Activated CD8-positive, alpha-beta memory T cell treated with anti-CD3 and anti-CD28 coated beads for 4 hours (primary cell): ENCODE measurements at regions not wholly inside any gene's neighbourhood (a gene's known extent, or its start where the extent isn't known, plus 50 kb on each side); places are given as distances from the start of the nearest gene placed in this dataset.
"Not testable (repeated sequence)": the region's sequence is repeated elsewhere in the genome, so short reads cannot be mapped to it uniquely, and the experiment has no call there.

ENCODE experiments used
- DNase-seq, 2 donors: peaks; one replicate each; pipeline ENCODE4 v3.0.0-alpha.2; 2020; ENCODE audit warnings: low read depth in 2 of 2

GRCh38 chr2:14977021-14977420 lies 344.5 kb downstream of the LRATD1 start:
- DNase-seq = no peak

- no peak for DNase-seq
These were observed 346.3 kb downstream of the LRATD1 start for GRCh38 chr2:14978845-14979244.

GRCh38 chr2:14982790-14983189 lies 350.3 kb downstream of the LRATD1 start:
- DNase-seq = no peak

DNA sequence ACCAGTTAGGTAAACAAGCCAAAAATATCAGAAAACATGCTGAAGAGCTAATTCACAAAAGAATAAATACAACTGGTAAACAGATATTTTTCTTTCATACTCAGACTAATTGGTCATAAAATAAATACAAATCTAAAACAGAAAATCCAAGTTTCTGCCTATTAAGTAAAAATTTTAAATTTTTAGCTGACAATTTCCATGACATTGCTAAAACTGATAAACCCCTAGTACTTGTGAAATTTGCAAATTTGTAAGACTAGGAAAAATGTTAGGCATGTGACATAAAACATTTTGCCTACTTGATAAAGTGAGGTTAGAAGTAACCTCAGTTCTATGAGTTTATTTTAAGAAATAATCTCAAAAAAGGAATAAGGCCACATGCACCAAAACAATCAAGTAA lies 356.1 kb downstream of the LRATD1 start:
- no peak for DNase-seq

- no peak for DNase-seq
These were observed 359.2 kb downstream of the LRATD1 start for GRCh38 chr2:14991723-14992122.

DNA sequence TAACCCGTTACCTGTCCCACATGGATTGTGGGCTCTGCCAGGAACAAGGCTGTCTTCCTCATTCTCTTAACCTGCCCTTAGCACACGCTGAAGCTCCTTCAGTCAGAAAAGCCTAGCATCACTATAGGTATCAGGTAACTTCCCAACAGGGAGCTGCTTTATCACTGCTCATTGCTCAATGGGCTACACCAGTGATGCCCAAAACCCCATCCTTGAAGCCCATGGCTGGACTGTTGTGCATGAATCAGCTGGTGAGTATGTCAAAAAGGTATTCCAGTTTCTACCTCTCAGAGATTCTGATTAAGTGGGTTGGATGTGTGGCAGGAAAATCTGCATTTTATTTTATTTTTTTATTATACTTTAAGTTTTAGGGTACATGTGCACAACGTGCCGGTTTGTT lies 362.2 kb downstream of the LRATD1 start:
- DNase-seq = no peak

- no peak for DNase-seq
These were observed 364.0 kb downstream of the LRATD1 start for GRCh38 chr2:14996351-14997014.

DNA sequence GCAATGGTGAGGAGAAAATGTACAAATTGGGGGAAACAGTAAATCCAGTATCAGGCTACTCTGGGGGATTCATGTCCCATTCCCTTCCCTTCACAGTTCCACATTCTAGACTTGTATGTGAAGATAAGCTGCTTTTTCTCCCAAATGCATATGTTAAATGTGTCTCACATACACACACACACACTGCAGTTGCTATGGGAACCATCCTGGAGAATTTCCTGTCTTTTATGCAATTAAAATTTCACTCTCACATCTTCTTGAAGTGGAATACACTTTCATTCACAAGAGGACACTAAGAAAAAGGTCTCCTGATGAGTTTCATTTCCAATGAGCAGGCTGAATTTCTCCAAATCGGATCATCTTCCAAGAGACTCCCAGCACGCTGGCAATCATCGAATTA lies 366.0 kb downstream of the LRATD1 start:
- no peak for DNase-seq

DNA sequence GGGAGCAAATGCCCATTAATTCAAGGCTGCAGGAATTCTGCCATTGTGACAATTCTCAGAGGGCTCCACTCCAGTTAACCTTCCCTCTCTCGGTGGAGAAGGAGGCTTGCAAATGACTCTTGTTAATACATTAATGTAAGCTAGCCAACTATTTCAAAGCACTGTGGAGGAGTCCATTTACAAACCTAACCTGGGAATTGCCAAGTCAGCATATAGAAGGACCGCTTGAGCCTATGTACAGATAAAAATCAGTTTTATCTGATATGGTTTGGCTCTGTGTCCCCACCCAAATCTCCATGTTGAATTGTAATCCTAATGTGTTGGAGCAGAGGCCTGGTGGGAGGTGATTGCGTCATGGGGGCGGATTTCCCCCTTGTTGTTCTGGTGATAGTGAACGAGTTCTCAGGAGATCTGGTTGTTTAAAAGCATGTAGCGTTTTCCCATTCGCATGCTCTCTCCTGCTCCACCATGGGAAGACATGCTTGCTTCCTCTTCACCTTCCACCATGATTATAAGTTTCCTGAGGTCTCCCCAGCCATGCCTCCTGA lies 366.7 kb downstream of the LRATD1 start:
- DNase-seq = no peak

GRCh38 chr2:15002519-15002918 lies 370.0 kb downstream of the LRATD1 start:
- DNase-seq = not testable (repeated sequence)

GRCh38 chr2:15006667-15007066 lies 374.1 kb downstream of the LRATD1 start:
- DNase-seq = no peak

DNA sequence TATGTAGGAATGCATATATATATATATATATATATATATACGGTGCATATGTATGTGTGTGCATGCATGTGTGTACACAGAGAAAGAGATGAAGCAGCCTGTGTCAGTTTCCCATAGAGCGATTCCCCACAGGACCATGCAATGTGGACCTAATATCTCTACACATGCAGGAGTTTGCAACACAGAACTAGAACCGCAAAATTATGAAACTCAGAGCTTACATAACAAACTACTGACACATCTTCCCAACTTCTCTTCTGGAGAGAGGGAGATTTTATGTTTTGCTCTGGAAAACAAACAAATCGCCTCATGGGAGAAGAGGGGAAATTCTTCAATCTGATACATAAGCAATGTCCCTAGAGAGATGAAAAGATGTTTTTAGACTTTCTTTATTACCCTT lies 377.2 kb downstream of the LRATD1 start:
- DNase-seq = no peak

- DNase-seq = no peak
These were observed 377.8 kb downstream of the LRATD1 start for GRCh38 chr2:15010346-15010745.

- DNase-seq = no peak
These were observed 386.3 kb downstream of the LRATD1 start for GRCh38 chr2:15018814-15019213.

DNA sequence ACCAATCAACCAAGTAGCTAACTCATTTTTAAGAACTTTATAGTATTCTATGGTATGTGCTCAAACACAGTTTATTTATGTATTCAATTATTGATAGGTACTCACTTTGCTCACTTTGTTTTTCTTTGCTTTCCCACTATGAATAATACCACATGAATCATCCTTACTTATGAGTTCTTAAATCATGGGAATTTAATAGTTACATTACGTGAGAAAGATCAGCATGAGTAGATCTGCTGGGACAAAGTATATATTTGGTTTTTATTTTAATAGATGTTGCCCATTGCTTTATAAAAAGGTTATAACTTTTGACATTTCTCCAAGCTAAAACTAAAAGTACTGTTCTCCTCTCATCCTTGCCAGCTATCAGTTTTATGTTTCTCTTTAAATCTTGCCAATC lies 390.7 kb downstream of the LRATD1 start:
- DNase-seq = no peak

- DNase-seq = no peak
These were observed 395.9 kb downstream of the LRATD1 start for GRCh38 chr2:15028406-15028805.

GRCh38 chr2:15031745-15032240 lies 399.3 kb downstream of the LRATD1 start:
- DNase-seq = no peak

- no peak for DNase-seq
These were observed 401.7 kb downstream of the LRATD1 start for GRCh38 chr2:15034246-15034645.

- no peak for DNase-seq
These were observed 402.3 kb downstream of the LRATD1 start for GRCh38 chr2:15034860-15035259.

DNA sequence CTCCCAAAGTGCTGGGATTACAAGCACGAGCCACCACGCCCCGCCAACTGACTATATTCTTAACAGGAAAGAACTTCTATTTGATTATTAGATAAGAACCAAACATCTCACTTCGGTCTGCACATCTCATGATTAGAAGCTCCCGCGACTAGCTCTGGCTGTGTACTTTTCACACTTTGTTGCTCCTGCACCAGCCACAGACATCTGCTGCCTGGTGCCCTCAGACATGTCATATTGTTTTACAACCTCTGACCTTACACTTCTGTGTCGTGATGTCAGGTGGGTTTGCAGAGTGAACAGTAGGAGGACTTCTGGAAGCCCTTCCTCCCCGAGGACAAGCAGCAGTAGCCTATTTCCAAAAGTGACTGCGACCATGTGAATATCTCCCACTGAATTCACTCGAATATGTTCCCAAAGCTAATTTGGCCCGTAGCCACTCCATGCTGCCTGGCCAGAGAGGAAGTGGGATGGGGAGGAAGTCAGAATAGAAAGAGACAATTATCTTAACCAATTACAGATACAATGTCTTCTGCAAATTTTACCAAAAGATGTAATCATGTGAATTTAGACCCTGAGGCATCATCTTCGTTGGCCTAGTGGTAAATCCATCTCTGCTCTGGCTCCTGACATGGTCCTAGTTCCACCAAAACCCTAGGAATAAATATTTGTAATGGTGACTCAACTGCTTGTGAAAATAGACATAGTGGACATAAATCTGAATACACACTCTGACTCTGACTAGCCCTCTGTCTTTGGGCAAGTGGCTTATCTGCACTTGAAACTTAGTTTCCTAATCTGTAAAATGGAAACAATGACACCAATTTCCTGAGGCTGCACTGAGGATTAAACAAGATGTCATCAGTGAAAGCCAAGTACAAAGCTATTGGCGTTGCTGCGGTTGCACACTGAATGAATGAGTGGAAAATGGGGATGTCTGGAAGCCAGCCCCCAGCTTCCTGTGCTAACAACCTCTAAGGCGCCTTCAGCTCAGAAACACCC lies 406.1 kb downstream of the LRATD1 start:
- no peak for DNase-seq

DNA sequence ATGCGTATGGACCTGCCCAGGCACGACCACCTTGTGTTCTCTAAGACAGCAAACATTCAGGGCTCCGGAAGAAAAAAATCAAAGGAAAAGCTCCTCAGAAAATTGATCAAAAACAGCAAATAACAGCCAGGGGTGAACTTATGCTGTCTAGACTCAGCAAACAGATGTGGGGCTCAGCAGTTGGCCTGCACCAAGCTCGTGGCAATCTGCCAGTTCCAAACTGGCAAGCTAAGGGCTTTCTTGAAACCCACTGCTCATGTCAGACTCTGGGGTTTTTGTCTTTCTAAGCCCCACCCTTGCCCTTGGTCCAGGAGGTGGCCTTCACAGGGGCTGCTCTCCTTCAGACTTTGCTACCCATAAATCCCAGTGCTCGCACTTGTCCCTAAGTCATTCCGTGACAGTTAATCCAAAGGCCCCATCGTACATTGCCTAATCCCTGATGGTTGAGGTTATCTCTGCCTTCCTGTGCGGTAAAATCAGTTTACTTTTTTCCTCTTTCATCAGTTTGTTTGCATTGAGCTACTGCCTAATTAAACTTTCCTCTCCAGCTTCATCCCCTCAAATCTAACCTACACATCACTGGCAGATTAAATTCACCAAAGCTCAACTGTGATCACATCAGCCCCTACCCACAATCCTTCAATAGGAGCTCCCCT lies 408.0 kb downstream of the LRATD1 start:
- no peak for DNase-seq

DNA sequence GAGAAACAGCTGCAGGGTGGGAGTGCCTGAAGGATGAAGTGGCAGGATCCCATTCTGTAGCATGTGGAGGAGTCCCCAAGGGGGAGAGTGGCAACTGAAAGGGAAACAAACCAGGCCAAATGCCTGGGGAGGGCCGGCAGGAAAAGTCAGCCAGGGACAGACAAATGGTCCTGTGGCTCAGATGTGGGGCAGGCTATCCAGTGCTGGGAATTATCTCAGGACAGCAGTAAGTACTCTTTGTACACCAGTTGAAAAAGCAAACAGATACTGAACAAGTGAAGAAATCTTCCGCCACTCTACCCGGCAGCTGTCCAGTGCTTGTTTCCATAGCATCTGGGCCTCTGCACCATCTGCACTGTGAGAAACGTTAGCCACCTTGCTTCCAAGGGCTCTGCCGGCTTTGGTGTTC lies 408.9 kb downstream of the LRATD1 start:
- DNase-seq = no peak
